Peyer's patch (tissue), 4 donors: ENCODE measurements at regions not wholly inside any gene's neighbourhood (a gene's known extent, or its start where the extent isn't known, plus 50 kb on each side); places are given as distances from the start of the nearest gene placed in this dataset.

ENCODE experiments used
- CTCF ChIP-seq, 6 experiments: fragments of 450-650 bp in 4 of 6; fragments of 200-600 bp in 2 of 6; sonication (generic) in 1 of 6; IDR thresholded peaks; one replicate each; pipeline ENCODE4 v1.5.1; 2017 to 2019; ENCODE audit warnings: antibody characterized with exemption in 6 of 6, mild to moderate bottlenecking in 3 of 6, moderate library complexity in 1 of 6
- POLR2A ChIP-seq, 2 donors: fragments of 450-650 bp; IDR thresholded peaks; one replicate each; pipeline ENCODE4 v1.5.1; 2017; ENCODE audit warnings: antibody characterized with exemption in 2 of 2, mild to moderate bottlenecking in 2 of 2, moderate library complexity in 2 of 2

GRCh38 chr3:137524751-137525150 is 239.4 kb upstream of the SOX14 start:
- no peak for TF ChIP-seq CTCF (IDR thresholded peaks at IDR 0.05)
- no peak for TF ChIP-seq POLR2A (IDR thresholded peaks at IDR 0.05)
